SKM-1 treated with dmso at 0.1 percent for 144 hours (cell line): ENCODE measurements at regions not wholly inside any gene's neighbourhood (a gene's known extent, or its start where the extent isn't known, plus 50 kb on each side); places are given as distances from the start of the nearest gene placed in this dataset.
"Not testable (repeated sequence)": the region's sequence is repeated elsewhere in the genome, so short reads cannot be mapped to it uniquely, and the experiment has no call there.

ENCODE experiments used
- DNase-seq: peaks from one replicate; lab custom pipeline; 2025; ENCODE audit not compliant: unreplicated experiment; lab: John Stamatoyannopoulos, UW

- DNase-seq = no peak
These were observed 237.7 kb downstream of the SEC16B start for GRCh38 chr1:177732178-177732577.

DNA sequence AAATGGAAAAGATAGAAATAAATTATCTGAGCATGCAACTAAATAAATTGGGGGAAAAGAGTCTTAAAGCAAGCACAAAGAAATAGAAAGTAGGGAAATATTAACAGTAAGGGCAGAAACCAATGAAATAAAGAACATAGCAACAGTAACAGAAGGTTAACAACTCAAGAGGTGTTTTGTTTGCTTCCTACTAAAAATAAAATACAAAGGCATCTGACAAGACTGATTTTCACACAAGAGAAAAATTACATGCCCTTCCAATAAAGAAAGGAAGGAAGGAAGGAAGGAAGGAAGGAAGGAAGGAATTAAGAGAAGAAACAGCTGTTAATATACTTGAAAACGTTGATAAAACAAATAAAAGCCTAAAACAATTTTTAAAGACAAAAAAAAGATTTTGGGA is 240.2 kb downstream of the SEC16B start:
- no peak for DNase-seq

GRCh38 chr1:177723533-177723932 is 246.3 kb downstream of the SEC16B start:
- DNase-seq = no peak

- DNase-seq = no peak
These were observed 258.9 kb downstream of the SEC16B start for GRCh38 chr1:177710696-177711620.

DNA sequence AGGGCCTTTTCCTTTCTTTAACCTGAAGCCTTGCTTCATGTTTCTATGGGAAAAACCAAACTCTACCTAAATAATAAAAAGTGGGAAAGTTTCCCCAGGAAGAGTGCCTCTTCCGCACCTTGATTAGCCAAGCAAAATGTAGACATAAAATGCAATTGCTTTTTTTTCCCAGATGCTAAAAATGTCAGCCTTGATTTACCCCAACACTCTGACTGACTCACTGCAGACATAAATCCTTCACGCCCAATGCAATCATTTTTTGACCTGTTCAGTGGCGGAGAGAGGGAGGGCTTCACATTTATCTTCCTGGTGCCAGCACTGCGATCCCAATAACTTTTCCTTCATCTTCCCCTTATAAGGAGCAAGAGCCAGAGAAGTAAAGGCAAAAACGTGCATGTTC is 261.5 kb downstream of the SEC16B start:
- no peak for DNase-seq

DNA sequence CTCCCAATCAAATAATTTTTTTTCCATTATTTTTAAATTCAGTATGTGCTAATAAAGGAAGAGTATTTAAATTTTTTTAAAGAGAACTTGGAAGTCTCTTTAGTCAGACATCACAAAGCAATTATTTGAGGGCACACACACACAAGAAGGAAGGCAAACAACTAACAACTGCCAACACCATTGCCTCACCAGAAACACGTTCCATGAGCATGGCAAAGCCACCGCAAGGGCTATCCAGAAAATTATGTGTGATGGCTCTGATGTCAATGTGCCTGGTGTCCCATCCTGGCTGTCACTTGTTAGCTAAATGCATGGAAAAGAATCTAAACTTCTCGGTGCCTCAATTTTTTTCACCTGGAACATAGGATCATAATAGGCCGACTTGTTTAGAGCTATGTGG is 262.9 kb downstream of the SEC16B start:
- no peak for DNase-seq

GRCh38 chr1:177705839-177706238 is 264.0 kb downstream of the SEC16B start:
- no peak for DNase-seq

GRCh38 chr1:177703888-177704446 is 265.9 kb downstream of the SEC16B start:
- no peak for DNase-seq

- no peak for DNase-seq
These were observed 268.1 kb downstream of the SEC16B start for GRCh38 chr1:177701654-177702353.

DNA sequence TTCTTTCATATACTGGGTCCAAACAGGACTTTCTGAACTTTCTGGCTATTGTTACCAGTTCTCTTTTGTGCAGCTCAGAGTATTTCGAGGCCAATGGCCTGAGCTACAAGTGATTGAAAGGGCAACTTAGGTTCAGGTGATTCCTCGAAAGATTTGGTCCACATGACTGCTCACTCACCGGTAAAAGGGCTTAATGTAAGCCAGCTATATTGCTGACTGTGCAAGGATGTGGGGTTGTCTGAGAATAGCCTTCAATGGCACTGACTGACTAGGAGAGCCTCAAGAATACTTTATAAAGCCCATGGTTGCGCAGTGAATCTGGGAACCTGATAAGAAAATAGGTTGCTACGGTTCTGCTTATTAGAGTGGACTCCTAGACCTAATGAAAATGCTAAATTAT is 269.0 kb downstream of the SEC16B start:
- no peak for DNase-seq

DNA sequence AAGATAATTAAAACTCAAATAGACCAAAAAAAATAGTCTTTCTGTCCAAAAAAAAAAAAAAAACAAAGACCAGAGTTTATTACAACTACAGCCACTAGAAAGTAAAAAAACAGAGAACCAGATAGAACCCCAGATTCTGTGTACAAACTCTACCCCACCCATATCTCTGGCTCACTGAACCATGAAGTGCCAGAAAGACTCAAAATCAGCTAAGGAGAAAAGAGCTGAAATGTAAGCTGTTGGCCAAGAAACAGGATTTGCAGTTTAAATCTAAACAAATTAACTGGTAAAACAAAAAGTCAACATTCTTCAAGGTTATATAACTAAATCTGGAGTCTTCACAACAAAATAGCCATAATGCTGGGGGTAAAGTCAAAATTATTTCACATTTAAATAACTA is 278.9 kb downstream of the SEC16B start:
- no peak for DNase-seq

DNA sequence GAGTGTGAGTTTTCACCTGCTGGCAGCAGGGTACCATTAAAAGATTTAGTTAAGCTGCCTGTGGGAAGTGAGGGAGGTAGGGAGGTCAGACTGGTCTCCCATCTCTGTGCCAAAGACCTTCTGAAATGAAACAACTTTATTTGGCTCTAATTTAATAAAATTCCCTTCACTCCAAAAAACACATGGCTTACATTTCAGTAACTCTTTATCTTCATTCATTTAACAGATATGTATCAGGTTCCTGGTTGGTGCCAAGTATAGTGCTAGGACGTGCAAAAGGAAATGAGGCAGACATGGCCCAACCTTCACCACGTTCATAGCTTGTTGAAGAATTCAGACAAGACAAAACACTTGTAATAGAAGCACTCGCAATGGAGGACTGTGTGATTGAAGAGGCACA is 282.3 kb downstream of the SEC16B start:
- DNase-seq = no peak

GRCh38 chr1:177686933-177687332 is 282.9 kb downstream of the SEC16B start:
- DNase-seq = no peak

- DNase-seq = no peak
These were observed 300.7 kb downstream of the SEC16B start for GRCh38 chr1:177669161-177669560.

GRCh38 chr1:177665935-177666334 is 303.9 kb downstream of the SEC16B start:
- DNase-seq = no peak

DNA sequence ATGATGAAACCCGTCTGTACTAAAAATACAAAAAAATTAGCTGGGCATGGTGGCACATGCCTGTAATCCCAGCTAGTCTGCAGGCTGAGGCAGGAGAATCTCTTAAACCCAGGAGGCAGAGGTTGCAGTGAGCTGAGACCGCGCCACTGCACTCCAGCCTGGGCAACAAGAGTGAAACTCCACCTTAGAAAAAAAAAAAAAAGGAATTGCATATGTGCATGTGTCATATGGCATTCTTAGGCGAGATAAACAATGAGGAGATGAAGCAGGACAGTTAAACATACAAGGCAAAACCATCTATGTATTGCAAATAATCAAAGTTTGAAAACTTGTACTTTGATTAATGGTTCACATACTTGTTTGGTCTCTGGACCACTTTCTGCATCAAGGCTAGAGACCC is 305.1 kb downstream of the SEC16B start:
- DNase-seq = not testable (repeated sequence)

DNA sequence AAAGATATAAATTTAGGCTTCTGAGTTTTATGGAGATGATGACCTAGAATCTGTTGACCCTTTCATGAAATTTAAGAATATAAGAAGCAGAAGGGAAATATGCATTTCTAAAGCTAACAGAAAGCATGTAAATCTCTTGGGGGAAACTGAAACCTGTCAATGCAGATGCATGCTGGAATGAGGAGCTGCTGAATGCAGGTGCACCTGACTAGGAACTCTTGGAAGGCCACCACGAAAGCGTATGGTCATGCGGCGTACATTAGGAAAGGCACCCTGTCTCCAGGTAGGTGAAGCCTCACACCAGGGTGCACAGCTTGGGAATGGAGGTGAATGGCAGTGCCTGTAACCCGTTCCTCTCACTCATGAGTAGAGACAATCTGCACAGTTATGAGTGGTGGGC is 309.7 kb downstream of the SEC16B start:
- no peak for DNase-seq

DNA sequence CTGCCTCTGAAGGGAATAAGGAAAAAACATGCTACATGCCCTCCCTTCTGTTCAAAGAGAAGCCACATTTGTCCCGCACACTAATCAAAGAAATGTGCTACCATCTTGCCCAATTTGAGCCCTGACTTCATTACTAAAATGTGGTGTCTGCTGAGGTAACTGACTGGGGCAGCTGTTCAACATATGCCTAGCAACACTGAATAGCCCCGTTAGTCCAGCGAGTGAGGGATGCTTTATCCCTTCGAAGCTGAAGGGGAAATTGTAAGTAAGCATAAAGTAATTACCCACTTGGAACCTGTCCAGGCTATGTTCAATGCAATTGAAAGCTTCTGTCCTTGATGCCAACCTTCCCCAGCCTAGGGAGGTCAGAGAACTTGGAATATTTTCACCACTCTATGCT is 310.6 kb downstream of the SEC16B start:
- DNase-seq = no peak

- DNase-seq = no peak
These were observed 313.3 kb downstream of the SEC16B start for GRCh38 chr1:177656598-177656997.

- DNase-seq = no peak
These were observed 318.9 kb downstream of the SEC16B start for GRCh38 chr1:177650947-177651346.

GRCh38 chr1:177648731-177649265 is 321.1 kb downstream of the SEC16B start:
- DNase-seq = no peak

GRCh38 chr1:177648138-177648537 is 321.7 kb downstream of the SEC16B start:
- no peak for DNase-seq
